Common myeloid progenitor, CD34-positive (primary cell): ENCODE measurements at regions not wholly inside any gene's neighbourhood (a gene's known extent, or its start where the extent isn't known, plus 50 kb on each side); places are given as distances from the start of the nearest gene placed in this dataset.

Source experiments
- CTCF ChIA-PET: fragments of 350-600 bp; sonication (Branson Sonifier 250); formaldehyde crosslinking; loops from one replicate; lab custom pipeline; 2021; ENCODE audit warnings: antibody characterized with exemption; lab: Charles Lee
- POLR2A ChIA-PET: fragments of 350-600 bp; sonication (Branson Sonifier 250); formaldehyde crosslinking; loops from one replicate; lab custom pipeline; 2021; ENCODE audit warnings: antibody characterized with exemption; lab: Charles Lee
- DNase-seq, 3 donors: peaks; one replicate each; pipeline versions ENCODE4 v3.0.0 to v3.0.0-alpha.2; 2013
- H3K27ac ChIP-seq, 2 experiments: 1 replicate in 1 of 2; 2 replicates in 1 of 2; pipeline ENCODE4 v1.7.0; 2013; ENCODE audit warnings: inconsistent platforms in 2 of 2, low read length in 2 of 2, mild to moderate bottlenecking in 2 of 2, low read depth in 1 of 2, moderate library complexity in 1 of 2; ENCODE audit not compliant: severe bottlenecking in 2 of 2, insufficient read depth in 1 of 2, poor library complexity in 1 of 2
- H3K27me3 ChIP-seq, 5 experiments: replicated peaks in 2 of 5; 1 replicate in 3 of 5; 2 replicates in 2 of 5; pipeline versions ENCODE4 v1.6.1 to v1.7.0; 2013; ENCODE audit warnings: low read length in 4 of 5, mild to moderate bottlenecking in 2 of 5, moderate library complexity in 2 of 5, inconsistent platforms in 1 of 5; ENCODE audit not compliant: insufficient read depth in 5 of 5, control insufficient read depth in 4 of 5
- H3K36me3 ChIP-seq, 4 experiments: 1 replicate in 2 of 4; 2 replicates in 2 of 4; pipeline versions ENCODE4 v1.6.1 to v1.7.0; 2013; ENCODE audit warnings: low read length in 3 of 4, control low read depth in 1 of 4, mild to moderate bottlenecking in 1 of 4; ENCODE audit not compliant: control insufficient read depth in 4 of 4, insufficient read depth in 4 of 4
- H3K4me1 ChIP-seq, 4 experiments: 1 replicate in 3 of 4; 2 replicates in 1 of 4; pipeline versions ENCODE4 v1.6.1 to v1.7.1; 2013; ENCODE audit warnings: low read length in 3 of 4, mild to moderate bottlenecking in 3 of 4, control low read depth in 1 of 4, inconsistent platforms in 1 of 4, moderate library complexity in 1 of 4; ENCODE audit not compliant: control insufficient read depth in 4 of 4, insufficient read depth in 4 of 4; ENCODE audit errors: control extremely low read depth in 1 of 4
- H3K4me3 ChIP-seq, 7 experiments: 1 replicate in 4 of 7; 2 replicates in 3 of 7; pipeline versions ENCODE4 v1.5.1 to v1.7.0; 2013; ENCODE audit warnings: mild to moderate bottlenecking in 7 of 7, low read length in 6 of 7, moderate library complexity in 6 of 7, inconsistent platforms in 2 of 7, low read depth in 2 of 7, control low read depth in 1 of 7; ENCODE audit not compliant: insufficient read depth in 4 of 7, control insufficient read depth in 1 of 7; ENCODE audit errors: extremely low read depth in 1 of 7
- H3K9me3 ChIP-seq, 5 experiments: 1 replicate in 4 of 5; 2 replicates in 1 of 5; pipeline versions ENCODE4 v1.6.1 to v1.7.1; 2013; ENCODE audit warnings: low read length in 4 of 5, mild to moderate bottlenecking in 2 of 5, inconsistent platforms in 1 of 5, low read depth in 1 of 5, moderate library complexity in 1 of 5; ENCODE audit not compliant: control insufficient read depth in 4 of 5, insufficient read depth in 2 of 5; ENCODE audit errors: control extremely low read depth in 1 of 5
- WGBS: methylation state at CpG from one replicate; pipeline ENCODE4 v1.1.5; 2013; ENCODE audit not compliant: insufficient coverage; 5-methylcytosine and 5-hydroxymethylcytosine counted together

DNA sequence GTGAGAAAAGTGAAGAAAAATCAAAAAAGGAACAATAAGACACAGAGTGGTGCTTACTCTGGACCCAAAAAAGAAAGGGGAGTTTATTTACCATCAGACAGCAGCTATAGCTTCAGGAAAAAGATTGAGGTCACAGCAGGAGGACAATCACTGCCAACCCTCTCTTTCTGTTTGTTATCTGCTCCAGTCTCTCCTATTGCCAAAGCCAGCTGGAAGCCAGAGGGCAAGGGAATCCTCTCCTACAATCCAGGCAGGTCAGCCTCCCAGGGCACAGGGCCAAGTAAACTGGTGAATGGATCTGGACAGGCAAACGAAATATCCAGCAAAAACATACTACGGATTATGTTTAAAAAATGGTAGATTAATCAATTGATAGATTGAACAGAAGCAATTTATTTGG is 306.9 kb upstream of the SLIT2 start:
- WGBS: no CpG with 5 or more reads among the region's 2 CpGs
- ChIA-PET CTCF (no interaction called here), POLR2A (no interaction called here)
- Histone ChIP-seq H3K27ac (no peak overlapping the region), H3K27me3 (no peaks in the 10 kb centered on the region), H3K36me3 (no peaks in the 10 kb centered on the region), H3K4me3 (no peak overlapping the region), H3K4me1 (no peaks in the 10 kb centered on the region), H3K9me3 (no peaks in the 10 kb centered on the region)
- DNase-seq: no peak

GRCh38 chr4:19944251-19944650 is 307.5 kb upstream of the SLIT2 start:
- Histone ChIP-seq H3K4me1 (no peaks in the 10 kb centered on the region), H3K27me3 (no peaks in the 10 kb centered on the region), H3K4me3 (no peak overlapping the region), H3K9me3 (no peaks in the 10 kb centered on the region), H3K36me3 (no peaks in the 10 kb centered on the region), H3K27ac (no peak overlapping the region)
- ChIA-PET CTCF (no interaction called here), POLR2A (no interaction called here)
- DNase-seq: no peak

DNA sequence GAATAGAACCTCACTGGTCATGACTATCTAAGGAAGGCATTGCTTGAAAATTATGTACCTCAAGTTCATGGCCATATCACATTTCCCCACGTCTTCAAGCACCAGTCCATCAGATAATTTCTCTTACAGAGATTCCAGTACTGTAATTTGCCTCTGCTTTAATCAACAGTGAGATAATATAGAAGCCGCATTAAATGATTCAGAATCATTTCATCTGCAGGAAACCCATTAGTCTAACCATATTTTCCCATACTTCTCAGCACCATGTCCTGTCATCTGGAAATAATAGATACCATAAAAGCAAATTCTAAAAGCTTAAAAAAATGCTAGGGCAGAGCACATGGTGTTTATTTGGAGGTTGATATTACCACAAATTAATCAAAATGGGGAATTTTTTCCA is 310.3 kb upstream of the SLIT2 start:
- H3K4me1 ChIP-seq: no peaks in the 10 kb centered on the region
- H3K9me3 ChIP-seq: no peaks in the 10 kb centered on the region
- 60% methylated on average over 1 of the region's 2 CpGs for WGBS
- no peak overlapping the region for H3K27ac ChIP-seq
- no peaks in the 10 kb centered on the region for H3K27me3 ChIP-seq
- POLR2A ChIA-PET: no interaction called here
- H3K36me3 ChIP-seq: no peaks in the 10 kb centered on the region
- CTCF ChIA-PET: no interaction called here
- no peak for DNase-seq
- H3K4me3 ChIP-seq: no peak overlapping the region

DNA sequence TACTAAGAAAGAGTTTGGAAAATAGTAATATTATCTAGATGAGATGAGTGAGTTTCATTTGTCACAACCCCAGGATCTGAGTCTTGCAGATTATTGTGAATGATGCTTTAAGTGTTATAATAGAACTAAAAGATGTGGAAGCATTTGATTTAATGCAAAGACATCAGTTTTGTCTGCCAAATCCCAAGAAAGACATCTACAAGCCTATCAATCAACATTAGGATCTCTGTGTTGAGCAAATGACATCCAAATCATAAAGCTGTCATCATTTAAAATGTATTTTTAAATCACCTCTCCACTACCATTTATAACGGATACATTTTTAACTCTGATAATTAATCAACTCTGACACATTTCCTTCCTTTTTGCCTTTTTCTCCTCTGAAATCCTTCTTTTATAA is 310.8 kb upstream of the SLIT2 start:
- WGBS: 38% methylated on average over 1 of the region's 1 CpG
- no peak for DNase-seq
- H3K4me1 ChIP-seq: no peaks in the 10 kb centered on the region
- no peak overlapping the region for H3K4me3 ChIP-seq
- no peak overlapping the region for H3K27ac ChIP-seq
- no peaks in the 10 kb centered on the region for H3K9me3 ChIP-seq
- CTCF ChIA-PET: no interaction called here
- POLR2A ChIA-PET: no interaction called here
- no peaks in the 10 kb centered on the region for H3K27me3 ChIP-seq
- H3K36me3 ChIP-seq: no peaks in the 10 kb centered on the region

- no peaks in the 10 kb centered on the region for H3K4me1 ChIP-seq
- no peak overlapping the region for H3K4me3 ChIP-seq
- no peak overlapping the region for H3K27ac ChIP-seq
- 0% methylated on average over 1 of the region's 3 CpGs for WGBS
- no peaks in the 10 kb centered on the region for H3K9me3 ChIP-seq
- ChIA-PET POLR2A (no interaction called here), CTCF (no interaction called here)
- no peaks in the 10 kb centered on the region for H3K27me3 ChIP-seq
- no peaks in the 10 kb centered on the region for H3K36me3 ChIP-seq
- DNase-seq: no peak
These were observed 315.2 kb upstream of the SLIT2 start for GRCh38 chr4:19936476-19936875.

DNA sequence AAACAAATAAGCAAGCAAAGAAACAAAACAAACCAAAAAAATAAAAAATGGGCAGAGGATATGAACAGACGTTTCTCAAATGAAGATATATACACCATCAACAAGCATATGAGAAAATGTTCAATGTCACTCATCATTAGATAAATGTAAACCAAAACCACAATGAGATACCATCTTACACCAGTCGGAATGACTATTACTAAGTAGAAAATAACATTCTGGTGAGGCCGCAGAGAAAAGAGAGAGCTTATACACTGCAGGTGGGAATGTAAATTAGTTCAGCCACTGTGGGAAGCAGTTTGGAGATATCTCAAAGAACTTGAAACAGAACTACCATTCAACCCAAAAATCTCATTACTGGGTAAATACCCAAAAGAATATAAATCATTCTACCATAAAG is 321.0 kb upstream of the SLIT2 start:
- DNase-seq: no peak
- H3K36me3 ChIP-seq: no peaks in the 10 kb centered on the region
- H3K4me3 ChIP-seq: no peak overlapping the region
- H3K9me3 ChIP-seq: no peaks in the 10 kb centered on the region
- ChIA-PET POLR2A (no interaction called here), CTCF (no interaction called here)
- WGBS: no CpG with 5 or more reads among the region's 3 CpGs
- H3K4me1 ChIP-seq: no peaks in the 10 kb centered on the region
- H3K27me3 ChIP-seq: no peaks in the 10 kb centered on the region
- no peak overlapping the region for H3K27ac ChIP-seq

- H3K36me3 ChIP-seq: no peaks in the 10 kb centered on the region
- DNase-seq: no peak
- H3K27ac ChIP-seq: no peak overlapping the region
- CTCF ChIA-PET: no interaction called here
- H3K9me3 ChIP-seq: no peaks in the 10 kb centered on the region
- 90% methylated on average over 3 of the region's 4 CpGs for WGBS
- no peaks in the 10 kb centered on the region for H3K27me3 ChIP-seq
- POLR2A ChIA-PET: no interaction called here
- no peak overlapping the region for H3K4me3 ChIP-seq
- H3K4me1 ChIP-seq: no peaks in the 10 kb centered on the region
These were observed 324.3 kb upstream of the SLIT2 start for GRCh38 chr4:19927381-19927780.
